NCI-H1694 treated with DMSO at 0.1 percent for 48 hours (cell line): ENCODE measurements at regions not wholly inside any gene's neighbourhood (a gene's known extent, or its start where the extent isn't known, plus 50 kb on each side); places are given as distances from the start of the nearest gene placed in this dataset.

ENCODE experiments used
- DNase-seq: peaks from one replicate; lab custom pipeline; 2025; lab: John Stamatoyannopoulos, UW

- DNase-seq, result no peak
Measured at GRCh38 chr4:157664726-157665125, 444.2 kb downstream of the GRIA2 start.

GRCh38 chr4:157655096-157655809 lies 434.7 kb downstream of the GRIA2 start:
- DNase-seq, result no peak

GRCh38 chr4:157643257-157643656 lies 422.7 kb downstream of the GRIA2 start:
- no peak for DNase-seq

GRCh38 chr4:157634057-157634456 lies 413.5 kb downstream of the GRIA2 start:
- no peak for DNase-seq

- no peak for DNase-seq
Measured at GRCh38 chr4:157616741-157617472, 396.4 kb downstream of the GRIA2 start.

GRCh38 chr4:157607996-157608395 lies 387.5 kb downstream of the GRIA2 start:
- DNase-seq, result no peak

- no peak for DNase-seq
Measured at GRCh38 chr4:157600583-157600982, 380.1 kb downstream of the GRIA2 start.

GRCh38 chr4:157591245-157591644 lies 370.7 kb downstream of the GRIA2 start:
- DNase-seq, result no peak

- DNase-seq, result no peak
Measured at GRCh38 chr4:157590679-157591078, 370.2 kb downstream of the GRIA2 start.

- DNase-seq, result no peak
Measured at GRCh38 chr4:157587681-157588423, 367.3 kb downstream of the GRIA2 start.

- DNase-seq, result no peak
Measured at GRCh38 chr4:157582141-157582540, 361.6 kb downstream of the GRIA2 start.

- no peak for DNase-seq
Measured at GRCh38 chr4:157576671-157577217, 356.2 kb downstream of the GRIA2 start.

- no peak for DNase-seq
Measured at GRCh38 chr4:157575339-157575738, 354.8 kb downstream of the GRIA2 start.

- DNase-seq, result no peak
Measured at GRCh38 chr4:157574606-157575005, 354.1 kb downstream of the GRIA2 start.

GRCh38 chr4:157572951-157573350 lies 352.4 kb downstream of the GRIA2 start:
- DNase-seq, result no peak

GRCh38 chr4:157572284-157572683 lies 351.8 kb downstream of the GRIA2 start:
- DNase-seq, result no peak

- no peak for DNase-seq
Measured at GRCh38 chr4:157564771-157565170, 344.2 kb downstream of the GRIA2 start.

GRCh38 chr4:157564218-157564617 lies 343.7 kb downstream of the GRIA2 start:
- DNase-seq, result no peak

- no peak for DNase-seq
Measured at GRCh38 chr4:157558016-157558415, 337.5 kb downstream of the GRIA2 start.

GRCh38 chr4:157550028-157550427 lies 329.5 kb downstream of the GRIA2 start:
- no peak for DNase-seq

GRCh38 chr4:157527954-157528353 lies 307.4 kb downstream of the GRIA2 start:
- DNase-seq, result no peak

- no peak for DNase-seq
Measured at GRCh38 chr4:157521906-157522305, 301.4 kb downstream of the GRIA2 start.

GRCh38 chr4:157514711-157515110 lies 294.2 kb downstream of the GRIA2 start:
- DNase-seq, result no peak
